Gastroesophageal sphincter (tissue), 3 donors: ENCODE measurements at regions not wholly inside any gene's neighbourhood (a gene's known extent, or its start where the extent isn't known, plus 50 kb on each side); places are given as distances from the start of the nearest gene placed in this dataset.

ENCODE experiments used
- EP300 ChIP-seq: sonication (generic); formaldehyde crosslinking; IDR thresholded peaks from one replicate; pipeline ENCODE4 v1.6.1; 2017; ENCODE audit warnings: antibody characterized with exemption, mild to moderate bottlenecking
- TF ChIP-seq, protein P1 (sequence below), 4 experiments: fragments of 200-600 bp in 2 of 4; fragments of 450-650 bp in 2 of 4; sonication (generic) in 1 of 4; IDR thresholded peaks; one replicate each; pipeline ENCODE4 v1.5.1; 2017 to 2019; ENCODE audit warnings: antibody characterized with exemption in 4 of 4, mild to moderate bottlenecking in 2 of 4, moderate library complexity in 2 of 4

GRCh38 chr6:105713474-105714118 is 310.7 kb upstream of the PREP start:
- TF ChIP-seq, protein P1, sequence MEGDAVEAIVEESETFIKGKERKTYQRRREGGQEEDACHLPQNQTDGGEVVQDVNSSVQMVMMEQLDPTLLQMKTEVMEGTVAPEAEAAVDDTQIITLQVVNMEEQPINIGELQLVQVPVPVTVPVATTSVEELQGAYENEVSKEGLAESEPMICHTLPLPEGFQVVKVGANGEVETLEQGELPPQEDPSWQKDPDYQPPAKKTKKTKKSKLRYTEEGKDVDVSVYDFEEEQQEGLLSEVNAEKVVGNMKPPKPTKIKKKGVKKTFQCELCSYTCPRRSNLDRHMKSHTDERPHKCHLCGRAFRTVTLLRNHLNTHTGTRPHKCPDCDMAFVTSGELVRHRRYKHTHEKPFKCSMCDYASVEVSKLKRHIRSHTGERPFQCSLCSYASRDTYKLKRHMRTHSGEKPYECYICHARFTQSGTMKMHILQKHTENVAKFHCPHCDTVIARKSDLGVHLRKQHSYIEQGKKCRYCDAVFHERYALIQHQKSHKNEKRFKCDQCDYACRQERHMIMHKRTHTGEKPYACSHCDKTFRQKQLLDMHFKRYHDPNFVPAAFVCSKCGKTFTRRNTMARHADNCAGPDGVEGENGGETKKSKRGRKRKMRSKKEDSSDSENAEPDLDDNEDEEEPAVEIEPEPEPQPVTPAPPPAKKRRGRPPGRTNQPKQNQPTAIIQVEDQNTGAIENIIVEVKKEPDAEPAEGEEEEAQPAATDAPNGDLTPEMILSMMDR (IDR thresholded peaks at IDR 0.05), result no peak
- no peak for TF ChIP-seq EP300
